ENCODE measurements at regions not wholly inside any gene's neighbourhood (a gene's known extent, or its start where the extent isn't known, plus 50 kb on each side); places are given as distances from the start of the nearest gene placed in this dataset.

DNA sequence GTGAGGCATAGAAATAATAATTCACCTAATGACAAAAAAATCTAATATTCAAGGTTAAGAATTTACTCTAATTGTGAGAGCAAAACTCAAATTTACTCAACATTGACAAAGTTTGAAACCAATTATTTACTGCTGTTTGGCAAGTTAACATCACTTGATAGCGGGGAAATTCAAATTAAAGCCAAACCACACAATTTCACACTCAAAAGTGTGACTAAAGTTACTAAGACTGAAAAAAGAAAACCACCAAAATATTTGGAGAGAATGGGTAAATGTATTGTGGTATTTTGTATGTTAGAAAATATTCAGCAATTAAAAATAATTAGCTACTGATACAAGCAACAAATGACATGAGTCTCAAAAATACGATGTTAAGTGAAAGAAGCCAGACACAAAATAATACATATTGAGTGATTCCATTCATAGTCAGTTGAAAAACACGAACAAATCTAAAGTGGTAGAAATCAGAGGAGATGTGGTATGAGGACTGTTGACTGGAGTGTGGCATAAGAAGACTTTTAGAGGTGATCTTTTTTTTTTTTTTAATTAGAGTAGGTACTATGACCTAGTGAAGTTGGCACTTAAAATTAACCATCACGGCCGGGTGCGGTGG, 541.4 kb upstream of the ATXN8OS start (continued):
- no peak for TF ChIP-seq POU2F2 (IDR thresholded peaks at IDR 0.05; ENCODE audit: borderline replicate concordance, low read depth, low read length)
- no peak for TF ChIP-seq MYC (IDR thresholded peaks at IDR 0.05; ENCODE audit: insufficient read depth, insufficient read length, insufficient replicate concordance, low read length, severe bottlenecking)
- TF ChIP-seq NR2C2 (IDR thresholded peaks at IDR 0.05; ENCODE audit: borderline replicate concordance, control insufficient read depth, insufficient read length, low read depth), result no peak
- TF ChIP-seq MEF2B (IDR thresholded peaks at IDR 0.05; ENCODE audit: partially characterized antibody, poor library complexity, severe bottlenecking), result peak; percentile 63
- peak; percentile 50 to 60; a peak in 2 of 4 replicates for TF ChIP-seq BHLHE40 (IDR thresholded peaks at IDR 0.05; ENCODE audit: borderline replicate concordance in 1 of 2, low read depth in 2 of 2, low read length in 1 of 2)
- no peak for TF ChIP-seq SUPT20H (IDR thresholded peaks at IDR 0.05; ENCODE audit: borderline replicate concordance, control insufficient read depth, low read depth, low read length)
- no peak for TF ChIP-seq NRF1 (conservative IDR thresholded peaks at IDR 0.05; ENCODE audit: low read depth, low read length)
- no peak for TF ChIP-seq SMC3 (IDR thresholded peaks at IDR 0.05; ENCODE audit: borderline replicate concordance, low read length)
- TF ChIP-seq, protein P1, sequence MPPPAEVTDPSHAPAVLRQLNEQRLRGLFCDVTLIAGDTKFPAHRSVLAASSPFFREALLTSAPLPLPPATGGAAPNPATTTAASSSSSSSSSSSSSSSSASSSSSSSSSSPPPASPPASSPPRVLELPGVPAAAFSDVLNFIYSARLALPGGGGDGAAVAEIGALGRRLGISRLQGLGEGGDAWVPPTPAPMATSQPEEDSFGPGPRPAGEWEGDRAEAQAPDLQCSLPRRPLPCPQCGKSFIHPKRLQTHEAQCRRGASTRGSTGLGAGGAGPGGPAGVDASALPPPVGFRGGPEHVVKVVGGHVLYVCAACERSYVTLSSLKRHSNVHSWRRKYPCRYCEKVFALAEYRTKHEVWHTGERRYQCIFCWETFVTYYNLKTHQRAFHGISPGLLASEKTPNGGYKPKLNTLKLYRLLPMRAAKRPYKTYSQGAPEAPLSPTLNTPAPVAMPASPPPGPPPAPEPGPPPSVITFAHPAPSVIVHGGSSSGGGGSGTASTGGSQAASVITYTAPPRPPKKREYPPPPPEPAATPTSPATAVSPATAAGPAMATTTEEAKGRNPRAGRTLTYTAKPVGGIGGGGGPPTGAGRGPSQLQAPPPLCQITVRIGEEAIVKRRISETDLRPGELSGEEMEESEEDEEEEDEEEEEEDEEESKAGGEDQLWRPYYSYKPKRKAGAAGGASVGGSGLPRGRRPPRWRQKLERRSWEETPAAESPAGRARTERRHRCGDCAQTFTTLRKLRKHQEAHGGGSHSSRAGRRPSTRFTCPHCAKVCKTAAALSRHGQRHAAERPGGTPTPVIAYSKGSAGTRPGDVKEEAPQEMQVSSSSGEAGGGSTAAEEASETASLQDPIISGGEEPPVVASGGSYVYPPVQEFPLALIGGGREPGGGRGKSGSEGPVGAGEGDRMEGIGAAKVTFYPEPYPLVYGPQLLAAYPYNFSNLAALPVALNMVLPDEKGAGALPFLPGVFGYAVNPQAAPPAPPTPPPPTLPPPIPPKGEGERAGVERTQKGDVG (CRISPR knock-in tag; IDR thresholded peaks at IDR 0.05), result no peak
- no peak for TF ChIP-seq RFX5 (IDR thresholded peaks at IDR 0.05; ENCODE audit: low read depth, low read length)
- no peak for TF ChIP-seq CBFB (IDR thresholded peaks at IDR 0.05; ENCODE audit: low read depth)
- TF ChIP-seq ESRRA (IDR thresholded peaks at IDR 0.05; ENCODE audit: low read length), result no peak
- TF ChIP-seq, protein P2, sequence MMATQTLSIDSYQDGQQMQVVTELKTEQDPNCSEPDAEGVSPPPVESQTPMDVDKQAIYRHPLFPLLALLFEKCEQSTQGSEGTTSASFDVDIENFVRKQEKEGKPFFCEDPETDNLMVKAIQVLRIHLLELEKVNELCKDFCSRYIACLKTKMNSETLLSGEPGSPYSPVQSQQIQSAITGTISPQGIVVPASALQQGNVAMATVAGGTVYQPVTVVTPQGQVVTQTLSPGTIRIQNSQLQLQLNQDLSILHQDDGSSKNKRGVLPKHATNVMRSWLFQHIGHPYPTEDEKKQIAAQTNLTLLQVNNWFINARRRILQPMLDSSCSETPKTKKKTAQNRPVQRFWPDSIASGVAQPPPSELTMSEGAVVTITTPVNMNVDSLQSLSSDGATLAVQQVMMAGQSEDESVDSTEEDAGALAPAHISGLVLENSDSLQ (IDR thresholded peaks at IDR 0.05), result no peak
- peak; percentile 73; the same call in 1 of the 2 replicates for TF ChIP-seq BCL11A (IDR thresholded peaks at IDR 0.05; ENCODE audit: low read depth, low read length)
- no peak for TF ChIP-seq NFYA (IDR thresholded peaks at IDR 0.05; ENCODE audit: borderline replicate concordance, low read depth, low read length)
- TF ChIP-seq SMAD5 (IDR thresholded peaks at IDR 0.05; ENCODE audit: low read depth), result no peak
- peak; percentile 11; the same call in 1 of the 2 replicates for TF ChIP-seq ZBTB33 (IDR thresholded peaks at IDR 0.05)
- no peak for TF ChIP-seq CBX3 (IDR thresholded peaks at IDR 0.05; ENCODE audit: borderline replicate concordance, low read depth)
- no peak for TF ChIP-seq SP1 (IDR thresholded peaks at IDR 0.05; ENCODE audit: low read depth, low read length)
- TF ChIP-seq SREBF1 (IDR thresholded peaks at IDR 0.05; ENCODE audit: low read length), result no peak
- no peak for TF ChIP-seq RBBP5 (conservative IDR thresholded peaks at IDR 0.05)
- TF ChIP-seq EP300 (IDR thresholded peaks at IDR 0.05; ENCODE audit: borderline replicate concordance in 1 of 2, control insufficient read depth in 1 of 2, low read depth in 2 of 2, low read length in 2 of 2), result peak in 1 of 2 experiments; percentile 61; a peak in 1 of 4 replicates
- no peak for TF ChIP-seq MTA3 (IDR thresholded peaks at IDR 0.05; ENCODE audit: borderline replicate concordance, low read length)
- no peak for TF ChIP-seq GABPA (IDR thresholded peaks at IDR 0.05; ENCODE audit: low read depth)
- no peak for TF ChIP-seq HDAC6 (IDR thresholded peaks at IDR 0.05; ENCODE audit: unreplicated experiment)
- no peak for TF ChIP-seq ZNF207 (IDR thresholded peaks at IDR 0.05; ENCODE audit: borderline replicate concordance)
